ENCODE measurements at regions not wholly inside any gene's neighbourhood (a gene's known extent, or its start where the extent isn't known, plus 50 kb on each side); places are given as distances from the start of the nearest gene placed in this dataset.
A peak's percentile ranks its signal among the peaks of the same experiment; 100 is the strongest.
"Not testable (repeated sequence)": the region's sequence is repeated elsewhere in the genome, so short reads cannot be mapped to it uniquely, and the experiment has no call there.

GRCh38 chr7:106583100-106583499 is 77.9 kb downstream of the CCDC71L start:
- DNase-seq: no peak

GRCh38 chr7:106582365-106582764 is 78.6 kb downstream of the CCDC71L start:
- no peak for DNase-seq

- DNase-seq: not testable (repeated sequence)
Measured at GRCh38 chr7:106579086-106579485, 81.9 kb downstream of the CCDC71L start.

- DNase-seq: no peak
Measured at GRCh38 chr7:106575138-106575823, 85.7 kb downstream of the CCDC71L start.

- DNase-seq: no peak
Measured at GRCh38 chr7:106573738-106574137, 87.2 kb downstream of the CCDC71L start.

- DNase-seq: no peak
Measured at GRCh38 chr7:106573125-106573663, 87.8 kb downstream of the CCDC71L start.

GRCh38 chr7:106572394-106573124 is 88.4 kb downstream of the CCDC71L start:
- no peak for DNase-seq

GRCh38 chr7:106571563-106571962 is 89.4 kb downstream of the CCDC71L start:
- DNase-seq: no peak

GRCh38 chr7:106570948-106571418 is 90.0 kb downstream of the CCDC71L start:
- no peak for DNase-seq

- DNase-seq: no peak
Measured at GRCh38 chr7:106570146-106570545, 90.8 kb downstream of the CCDC71L start.

- DNase-seq: no peak
Measured at GRCh38 chr7:106569500-106569929, 91.4 kb downstream of the CCDC71L start.

- peak; percentile 95 for DNase-seq
Measured at GRCh38 chr7:106568680-106569499, 92.1 kb downstream of the CCDC71L start.

- DNase-seq: no peak
Measured at GRCh38 chr7:106568002-106568679, 92.8 kb downstream of the CCDC71L start.

- DNase-seq: not testable (repeated sequence)
Measured at GRCh38 chr7:106567204-106568001, 93.6 kb downstream of the CCDC71L start.

GRCh38 chr7:106566672-106567071 is 94.3 kb downstream of the CCDC71L start:
- DNase-seq: no peak

GRCh38 chr7:106566196-106566595 is 94.8 kb downstream of the CCDC71L start:
- no peak for DNase-seq

GRCh38 chr7:106565428-106565827 is 95.5 kb downstream of the CCDC71L start:
- no peak for DNase-seq

GRCh38 chr7:106563466-106564150 is 97.3 kb downstream of the CCDC71L start:
- peak; percentile 34 for DNase-seq

GRCh38 chr7:106562711-106563366 is 98.1 kb downstream of the CCDC71L start:
- peak; percentile 48 for DNase-seq

- DNase-seq: no peak
Measured at GRCh38 chr7:106561666-106562411, 99.1 kb downstream of the CCDC71L start.
